ENCODE measurements at regions not wholly inside any gene's neighbourhood (a gene's known extent, or its start where the extent isn't known, plus 50 kb on each side); places are given as distances from the start of the nearest gene placed in this dataset.

GRCh38 chr9:106503759-106504158 lies 359.2 kb upstream of the ZNF462 start:
- Mint-ChIP-seq H3K9me3 (no peaks in the 10 kb centered on the region), H3K27ac (no peak overlapping the region), H3K27me3 (no peaks in the 10 kb centered on the region), H3K4me1 (no peaks in the 10 kb centered on the region), H3K36me3 (ENCODE audit: low read depth) (no peaks in the 10 kb centered on the region), H3K4me3 (no peak overlapping the region)
- no peak for DNase-seq
- intact Hi-C loops (cut with micrococcal nuclease), result no loop called here

GRCh38 chr9:106526716-106527204 lies 336.2 kb upstream of the ZNF462 start:
- H3K4me1 Mint-ChIP-seq, result no peaks in the 10 kb centered on the region
- intact Hi-C loops (cut with micrococcal nuclease), result no loop called here
- no peak overlapping the region for H3K4me3 Mint-ChIP-seq
- H3K36me3 Mint-ChIP-seq (ENCODE audit: low read depth), result no peaks in the 10 kb centered on the region
- no peaks in the 10 kb centered on the region for H3K9me3 Mint-ChIP-seq
- H3K27me3 Mint-ChIP-seq, result no peaks in the 10 kb centered on the region
- no peak for DNase-seq
- H3K27ac Mint-ChIP-seq, result no peak overlapping the region

GRCh38 chr9:106528158-106528557 lies 334.8 kb upstream of the ZNF462 start:
- H3K4me3 Mint-ChIP-seq, result no peak overlapping the region
- no peaks in the 10 kb centered on the region for H3K9me3 Mint-ChIP-seq
- no peaks in the 10 kb centered on the region for H3K27me3 Mint-ChIP-seq
- DNase-seq, result no peak
- intact Hi-C loops (cut with micrococcal nuclease), result no loop called here
- no peak overlapping the region for H3K27ac Mint-ChIP-seq
- no peaks in the 10 kb centered on the region for H3K36me3 Mint-ChIP-seq (ENCODE audit: low read depth)
- H3K4me1 Mint-ChIP-seq, result no peaks in the 10 kb centered on the region

GRCh38 chr9:106529616-106530015 lies 333.4 kb upstream of the ZNF462 start:
- Mint-ChIP-seq H3K4me1 (no peaks in the 10 kb centered on the region), H3K36me3 (ENCODE audit: low read depth) (no peaks in the 10 kb centered on the region), H3K9me3 (no peaks in the 10 kb centered on the region), H3K4me3 (no peak overlapping the region), H3K27ac (no peak overlapping the region), H3K27me3 (no peaks in the 10 kb centered on the region)
- DNase-seq, result no peak
- intact Hi-C loops (cut with micrococcal nuclease), result no loop called here

GRCh38 chr9:106531491-106531890 lies 331.5 kb upstream of the ZNF462 start:
- Mint-ChIP-seq H3K27ac (no peak overlapping the region), H3K4me3 (no peak overlapping the region), H3K4me1 (no peaks in the 10 kb centered on the region), H3K27me3 (no peaks in the 10 kb centered on the region), H3K9me3 (peaks cover 2% of the 10 kb centered on the region), H3K36me3 (ENCODE audit: low read depth) (no peaks in the 10 kb centered on the region)
- no peak for DNase-seq
- intact Hi-C loops (cut with micrococcal nuclease), result no loop called here

GRCh38 chr9:106532306-106533015 lies 330.5 kb upstream of the ZNF462 start:
- H3K9me3 Mint-ChIP-seq, result peaks cover 5% of the 10 kb centered on the region
- DNase-seq, result no peak
- no peak overlapping the region for H3K4me3 Mint-ChIP-seq
- H3K27me3 Mint-ChIP-seq, result no peaks in the 10 kb centered on the region
- H3K27ac Mint-ChIP-seq, result no peak overlapping the region
- no peaks in the 10 kb centered on the region for H3K4me1 Mint-ChIP-seq
- no peaks in the 10 kb centered on the region for H3K36me3 Mint-ChIP-seq (ENCODE audit: low read depth)
- intact Hi-C loops (cut with micrococcal nuclease), result no loop called here

GRCh38 chr9:106534800-106535199 lies 328.2 kb upstream of the ZNF462 start:
- Mint-ChIP-seq H3K4me3 (no peak overlapping the region), H3K9me3 (peaks cover 5% of the 10 kb centered on the region), H3K36me3 (ENCODE audit: low read depth) (no peaks in the 10 kb centered on the region), H3K27ac (no peak overlapping the region), H3K27me3 (no peaks in the 10 kb centered on the region), H3K4me1 (no peaks in the 10 kb centered on the region)
- intact Hi-C loops (cut with micrococcal nuclease), result no loop called here
- no peak for DNase-seq

GRCh38 chr9:106535439-106535838 lies 327.5 kb upstream of the ZNF462 start:
- DNase-seq, result no peak
- intact Hi-C loops (cut with micrococcal nuclease), result no loop called here
- Mint-ChIP-seq H3K9me3 (peaks cover 5% of the 10 kb centered on the region), H3K27ac (no peak overlapping the region), H3K4me1 (no peaks in the 10 kb centered on the region), H3K27me3 (no peaks in the 10 kb centered on the region), H3K36me3 (ENCODE audit: low read depth) (no peaks in the 10 kb centered on the region), H3K4me3 (no peak overlapping the region)

GRCh38 chr9:106557996-106558667 lies 304.8 kb upstream of the ZNF462 start:
- Mint-ChIP-seq H3K4me3 (no peak overlapping the region), H3K27ac (no peak overlapping the region), H3K9me3 (peaks cover 8% of the 10 kb centered on the region), H3K27me3 (no peaks in the 10 kb centered on the region), H3K4me1 (no peaks in the 10 kb centered on the region), H3K36me3 (ENCODE audit: low read depth) (no peaks in the 10 kb centered on the region)
- DNase-seq, result no peak
- intact Hi-C loops (cut with micrococcal nuclease), result no loop called here

GRCh38 chr9:106560540-106560939 lies 302.4 kb upstream of the ZNF462 start:
- no peak for DNase-seq
- no peaks in the 10 kb centered on the region for H3K36me3 Mint-ChIP-seq (ENCODE audit: low read depth)
- no peaks in the 10 kb centered on the region for H3K4me1 Mint-ChIP-seq
- no peak overlapping the region for H3K27ac Mint-ChIP-seq
- no peaks in the 10 kb centered on the region for H3K27me3 Mint-ChIP-seq
- intact Hi-C loops (cut with micrococcal nuclease), result no loop called here
- no peak overlapping the region for H3K4me3 Mint-ChIP-seq
- H3K9me3 Mint-ChIP-seq, result peaks cover 4% of the 10 kb centered on the region

- no peaks in the 10 kb centered on the region for H3K4me1 Mint-ChIP-seq
Measured at GRCh38 chr9:106575823-106576222, 287.1 kb upstream of the ZNF462 start.

GRCh38 chr9:106576232-106576760 lies 286.7 kb upstream of the ZNF462 start:
- no peaks in the 10 kb centered on the region for H3K36me3 Mint-ChIP-seq (ENCODE audit: low read depth)
- intact Hi-C loops (cut with micrococcal nuclease), result no loop called here

More at GRCh38 chr9:106575823-106576222, 287.1 kb upstream of the ZNF462 start:
- Mint-ChIP-seq H3K4me3 (no peak overlapping the region), H3K9me3 (peaks cover 20% of the 10 kb centered on the region), H3K27me3 (no peaks in the 10 kb centered on the region), H3K27ac (no peak overlapping the region), H3K36me3 (ENCODE audit: low read depth) (no peaks in the 10 kb centered on the region)
- DNase-seq, result no peak
- intact Hi-C loops (cut with micrococcal nuclease), result no loop called here

GRCh38 chr9:106577121-106577520 lies 285.8 kb upstream of the ZNF462 start:
- Mint-ChIP-seq H3K9me3 (peaks cover 14% of the 10 kb centered on the region), H3K36me3 (ENCODE audit: low read depth) (no peaks in the 10 kb centered on the region), H3K27ac (no peak overlapping the region), H3K4me3 (no peak overlapping the region), H3K4me1 (no peaks in the 10 kb centered on the region), H3K27me3 (no peaks in the 10 kb centered on the region)
- intact Hi-C loops (cut with micrococcal nuclease), result no loop called here
- no peak for DNase-seq

More at GRCh38 chr9:106576232-106576760, 286.7 kb upstream of the ZNF462 start:
- H3K9me3 Mint-ChIP-seq, result peaks cover 20% of the 10 kb centered on the region
- no peak for DNase-seq
- no peak overlapping the region for H3K4me3 Mint-ChIP-seq
- H3K27ac Mint-ChIP-seq, result no peak overlapping the region
- no peaks in the 10 kb centered on the region for H3K27me3 Mint-ChIP-seq
- no peaks in the 10 kb centered on the region for H3K4me1 Mint-ChIP-seq

- H3K4me1 Mint-ChIP-seq, result no peaks in the 10 kb centered on the region
- intact Hi-C loops (cut with micrococcal nuclease), result no loop called here
- no peak overlapping the region for H3K27ac Mint-ChIP-seq
- H3K27me3 Mint-ChIP-seq, result no peaks in the 10 kb centered on the region
- no peak for DNase-seq
- H3K36me3 Mint-ChIP-seq (ENCODE audit: low read depth), result no peaks in the 10 kb centered on the region
- no peak overlapping the region for H3K4me3 Mint-ChIP-seq
- peaks cover 8% of the 10 kb centered on the region for H3K9me3 Mint-ChIP-seq
Measured at GRCh38 chr9:106580546-106580945, 282.4 kb upstream of the ZNF462 start.
